Gastroesophageal sphincter (tissue), 4 donors: ENCODE measurements at regions not wholly inside any gene's neighbourhood (a gene's known extent, or its start where the extent isn't known, plus 50 kb on each side); places are given as distances from the start of the nearest gene placed in this dataset.

Experiments
- ATAC-seq: fragments of 150-250 bp; one replicate; pipeline ENCODE4 v1.9.1; 2016; ENCODE audit warnings: mild to moderate bottlenecking, moderate library complexity
- H3K27ac ChIP-seq, 4 donors: fragments of 200-600 bp; sonication (generic) in 3 of 4; 1 replicate in 3 of 4; 2 replicates in 1 of 4; pipeline ENCODE4 v1.5.1; 2016 to 2019
- H3K27me3 ChIP-seq: fragments of 200-600 bp; sonication (generic); one replicate; pipeline ENCODE4 v1.5.1; 2019
- H3K36me3 ChIP-seq, 2 donors: fragments of 200-600 bp; sonication (generic); one replicate each; pipeline ENCODE4 v1.5.1; 2019; ENCODE audit warnings: control low read depth in 1 of 2
- H3K4me1 ChIP-seq, 3 donors: fragments of 200-600 bp; sonication (generic); 1 replicate in 2 of 3; 2 replicates in 1 of 3; pipeline ENCODE4 v1.5.1; 2016 to 2019; ENCODE audit warnings: control low read depth in 2 of 3
- H3K4me3 ChIP-seq, 2 donors: fragments of 200-600 bp; sonication (generic); one replicate each; pipeline ENCODE4 v1.5.1; 2019; ENCODE audit warnings: mild to moderate bottlenecking in 1 of 2, moderate library complexity in 1 of 2
- H3K9me3 ChIP-seq, 3 donors: fragments of 200-600 bp; sonication (generic); one replicate each; pipeline ENCODE4 v1.5.1; 2017 to 2019; ENCODE audit warnings: control low read depth in 2 of 3
- CTCF ChIP-seq, 4 experiments: fragments of 200-600 bp in 2 of 4; fragments of 450-650 bp in 2 of 4; sonication (generic) in 1 of 4; IDR thresholded peaks; one replicate each; pipeline ENCODE4 v1.5.1; 2017 to 2019; ENCODE audit warnings: antibody characterized with exemption in 4 of 4, mild to moderate bottlenecking in 2 of 4, moderate library complexity in 2 of 4
- EP300 ChIP-seq: sonication (generic); formaldehyde crosslinking; IDR thresholded peaks from one replicate; pipeline ENCODE4 v1.6.1; 2017; ENCODE audit warnings: antibody characterized with exemption, mild to moderate bottlenecking
- POLR2A ChIP-seq, 2 donors: fragments of 450-650 bp; IDR thresholded peaks; one replicate each; pipeline ENCODE4 v1.6.1; 2017; ENCODE audit warnings: antibody characterized with exemption in 2 of 2, mild to moderate bottlenecking in 2 of 2, moderate library complexity in 1 of 2
- POLR2AphosphoS5 ChIP-seq: sonication (generic); formaldehyde crosslinking; IDR thresholded peaks from one replicate; pipeline ENCODE4 v1.6.1; 2017; ENCODE audit warnings: antibody characterized with exemption
- WGBS, 2 donors: methylation state at CpG; one replicate each; pipeline ENCODE4 v1.1.5; 2018; ENCODE audit warnings: low coverage in 1 of 2; 5-methylcytosine and 5-hydroxymethylcytosine counted together

- Histone ChIP-seq H3K27ac (no peak overlapping the region), H3K4me1 (no peaks in the 10 kb centered on the region), H3K36me3 (no peaks in the 10 kb centered on the region), H3K4me3 (no peak overlapping the region), H3K27me3 (no peaks in the 10 kb centered on the region), H3K9me3 (no peaks in the 10 kb centered on the region)
- no peak for ATAC-seq
- no peak for TF ChIP-seq CTCF (IDR thresholded peaks at IDR 0.05)
- TF ChIP-seq EP300, result no peak
- 89 to 100% methylated on average over 1 to 3 of the region's 3 CpGs for WGBS, 2 donors
These were observed 248.0 kb downstream of the DSEL start for GRCh38 chr18:67268530-67268929.

DNA sequence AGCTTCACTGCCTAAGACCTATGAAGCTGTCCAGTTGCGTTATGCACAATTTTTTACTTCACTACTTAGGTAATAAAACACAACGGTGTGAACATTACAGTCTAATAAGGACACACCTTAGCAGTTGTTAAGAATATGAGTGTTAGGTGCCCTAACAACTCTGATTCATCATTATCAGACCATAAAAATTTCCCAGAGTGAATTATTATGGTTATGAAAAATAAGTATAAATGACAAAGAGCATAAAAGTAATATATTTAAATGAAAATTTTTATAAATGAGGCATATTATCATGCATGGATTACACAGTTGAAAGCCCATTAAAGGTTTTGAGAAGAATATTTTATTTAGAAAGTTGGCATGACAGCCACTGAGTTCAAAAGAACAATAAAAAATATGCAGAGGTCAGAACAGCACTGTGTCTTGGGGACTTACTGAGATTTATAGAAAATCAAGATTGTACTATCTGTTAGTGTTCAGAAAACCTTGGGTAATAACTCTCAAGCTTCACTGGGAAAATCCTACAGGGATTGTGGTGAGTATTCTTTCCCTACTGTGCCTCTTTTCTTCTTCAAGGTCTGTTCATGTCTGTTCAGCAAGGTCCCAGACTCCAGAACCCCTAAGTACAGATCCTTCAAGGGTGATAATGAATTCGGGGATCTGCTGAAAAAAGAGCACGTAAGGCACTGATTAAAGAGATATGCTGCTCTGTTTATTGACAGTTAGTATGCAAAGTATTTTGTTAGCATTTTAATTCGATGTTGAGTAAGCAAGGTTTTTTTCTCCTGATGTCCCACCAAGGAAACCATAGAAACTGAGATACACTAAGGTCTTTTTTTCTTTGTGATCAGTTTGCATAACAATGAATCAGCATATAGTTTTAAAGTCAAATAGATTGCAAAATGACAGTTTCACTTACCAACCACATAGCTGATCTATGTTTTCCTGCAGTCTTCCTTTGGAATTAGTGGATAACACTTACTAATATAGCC lies 250.0 kb downstream of the DSEL start:
- ATAC-seq, result no peak
- no peak overlapping the region for H3K4me3 ChIP-seq
- no peaks in the 10 kb centered on the region for H3K9me3 ChIP-seq
- H3K4me1 ChIP-seq, result no peaks in the 10 kb centered on the region
- WGBS, 2 donors, result 44 to 62% methylated on average over 5 of the region's 5 CpGs
- no peaks in the 10 kb centered on the region for H3K36me3 ChIP-seq
- TF ChIP-seq POLR2AphosphoS5 (no peak), POLR2A (IDR thresholded peaks at IDR 0.05) (no peak), EP300 (no peak), CTCF (IDR thresholded peaks at IDR 0.05) (no peak)
- no peak overlapping the region for H3K27ac ChIP-seq
- no peaks in the 10 kb centered on the region for H3K27me3 ChIP-seq

DNA sequence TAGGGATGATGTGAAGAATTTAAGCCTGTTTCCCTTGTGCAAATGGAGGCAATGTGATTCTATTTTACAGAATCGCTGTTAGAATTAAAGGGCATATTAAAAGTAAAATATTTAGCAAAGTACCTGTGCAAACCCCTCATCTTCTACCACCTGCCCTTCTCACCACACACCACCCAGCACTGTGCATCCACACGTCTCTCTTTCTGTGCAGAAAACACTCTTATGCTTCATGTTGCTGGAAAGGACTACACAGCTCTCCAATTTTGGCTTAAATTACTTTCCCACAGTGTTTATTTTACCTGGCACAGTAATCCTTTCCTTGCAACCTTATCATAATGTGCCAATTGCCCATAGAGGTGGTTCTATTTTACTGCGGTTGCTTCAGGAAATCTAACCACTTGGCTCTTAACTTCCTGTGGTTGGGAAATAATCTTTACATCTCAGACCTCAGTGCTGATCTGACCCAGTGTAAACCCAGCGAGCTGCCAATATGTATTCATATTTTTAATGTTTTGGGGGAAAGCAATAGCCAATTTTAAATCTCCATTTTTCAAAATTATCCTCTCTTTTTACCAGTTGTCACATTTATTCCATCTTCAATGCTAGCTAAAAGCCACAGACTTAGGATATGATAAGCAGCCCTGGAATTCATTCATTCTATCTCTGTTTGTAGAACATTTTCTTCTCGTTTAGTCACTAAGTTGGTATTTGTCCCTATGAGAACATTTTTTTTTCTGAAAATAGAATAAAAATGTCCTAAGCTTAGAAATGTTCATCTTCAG lies 250.9 kb downstream of the DSEL start:
- Histone ChIP-seq H3K9me3 (no peaks in the 10 kb centered on the region), H3K27ac (no peak overlapping the region), H3K4me1 (no peaks in the 10 kb centered on the region), H3K36me3 (no peaks in the 10 kb centered on the region), H3K27me3 (no peaks in the 10 kb centered on the region), H3K4me3 (no peak overlapping the region)
- no peak for TF ChIP-seq EP300
- no peak for TF ChIP-seq POLR2AphosphoS5
- no peak for ATAC-seq
- 52 to 67% methylated on average over 5 of the region's 5 CpGs for WGBS, 2 donors

- TF ChIP-seq EP300 (no peak), CTCF (IDR thresholded peaks at IDR 0.05) (no peak), POLR2A (IDR thresholded peaks at IDR 0.05) (no peak), POLR2AphosphoS5 (no peak)
- Histone ChIP-seq H3K4me1 (no peaks in the 10 kb centered on the region), H3K4me3 (no peak overlapping the region), H3K27me3 (no peaks in the 10 kb centered on the region), H3K27ac (no peak overlapping the region), H3K36me3 (no peaks in the 10 kb centered on the region), H3K9me3 (no peaks in the 10 kb centered on the region)
- 84 to 91% methylated on average over 3 of the region's 3 CpGs for WGBS, 2 donors
- no peak for ATAC-seq
These were observed 254.5 kb downstream of the DSEL start for GRCh38 chr18:67261931-67262552.

- Histone ChIP-seq H3K27me3 (no peaks in the 10 kb centered on the region), H3K9me3 (no peaks in the 10 kb centered on the region), H3K36me3 (no peaks in the 10 kb centered on the region), H3K4me3 (no peak overlapping the region), H3K27ac (no peak overlapping the region), H3K4me1 (no peaks in the 10 kb centered on the region)
- 64 to 86% methylated on average over 2 to 5 of the region's 5 CpGs for WGBS, 2 donors
- no peak for TF ChIP-seq POLR2AphosphoS5
- TF ChIP-seq CTCF (IDR thresholded peaks at IDR 0.05), result no peak
- no peak for TF ChIP-seq EP300
- no peak for TF ChIP-seq POLR2A (IDR thresholded peaks at IDR 0.05)
- no peak for ATAC-seq
These were observed 255.7 kb downstream of the DSEL start for GRCh38 chr18:67260841-67261240.
